ENCODE measurements at regions not wholly inside any gene's neighbourhood (a gene's known extent, or its start where the extent isn't known, plus 50 kb on each side); places are given as distances from the start of the nearest gene placed in this dataset.
"Not testable (repeated sequence)": the region's sequence is repeated elsewhere in the genome, so short reads cannot be mapped to it uniquely, and the experiment has no call there.

GRCh38 chr16:29160171-29160570 lies 175.3 kb downstream of the LAT start:
- TF ChIP-seq CTCF (IDR thresholded peaks at IDR 0.05 in 4 of 5, conservative IDR thresholded peaks at IDR 0.05 in 1 of 5); POLR2A (IDR thresholded peaks at IDR 0.05): not testable (repeated sequence)

Data from gastrocnemius medialis (tissue), 4 donors.